SW 1271 (cell line): ENCODE measurements at regions not wholly inside any gene's neighbourhood (a gene's known extent, or its start where the extent isn't known, plus 50 kb on each side); places are given as distances from the start of the nearest gene placed in this dataset.
"Not testable (repeated sequence)": the region's sequence is repeated elsewhere in the genome, so short reads cannot be mapped to it uniquely, and the experiment has no call there.

Experiments used
- DNase-seq, 2 experiments: peaks; one replicate each; lab custom pipeline; 2025; lab: John Stamatoyannopoulos, UW

DNA sequence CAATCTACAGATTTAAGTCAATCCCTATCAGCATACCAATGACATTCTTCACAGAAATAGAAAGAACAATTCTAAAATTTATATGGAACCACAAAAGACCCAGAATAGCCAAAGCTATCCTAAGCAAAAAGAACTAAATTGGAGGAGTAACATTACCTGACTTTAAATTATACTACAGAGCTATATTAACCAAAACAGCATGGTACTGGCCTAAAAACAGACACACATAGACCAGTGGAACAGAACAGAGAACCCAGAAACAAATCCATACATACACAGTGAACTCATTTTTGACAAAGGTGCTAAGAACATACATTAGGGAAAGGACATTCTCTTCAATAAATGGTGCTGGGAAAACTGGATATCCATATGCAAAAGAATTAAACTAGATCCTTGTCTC lies 68.6 kb upstream of the HES1 start:
- not testable (repeated sequence) for DNase-seq

GRCh38 chr3:194067949-194068362 lies 68.0 kb upstream of the HES1 start:
- DNase-seq: no peak

DNA sequence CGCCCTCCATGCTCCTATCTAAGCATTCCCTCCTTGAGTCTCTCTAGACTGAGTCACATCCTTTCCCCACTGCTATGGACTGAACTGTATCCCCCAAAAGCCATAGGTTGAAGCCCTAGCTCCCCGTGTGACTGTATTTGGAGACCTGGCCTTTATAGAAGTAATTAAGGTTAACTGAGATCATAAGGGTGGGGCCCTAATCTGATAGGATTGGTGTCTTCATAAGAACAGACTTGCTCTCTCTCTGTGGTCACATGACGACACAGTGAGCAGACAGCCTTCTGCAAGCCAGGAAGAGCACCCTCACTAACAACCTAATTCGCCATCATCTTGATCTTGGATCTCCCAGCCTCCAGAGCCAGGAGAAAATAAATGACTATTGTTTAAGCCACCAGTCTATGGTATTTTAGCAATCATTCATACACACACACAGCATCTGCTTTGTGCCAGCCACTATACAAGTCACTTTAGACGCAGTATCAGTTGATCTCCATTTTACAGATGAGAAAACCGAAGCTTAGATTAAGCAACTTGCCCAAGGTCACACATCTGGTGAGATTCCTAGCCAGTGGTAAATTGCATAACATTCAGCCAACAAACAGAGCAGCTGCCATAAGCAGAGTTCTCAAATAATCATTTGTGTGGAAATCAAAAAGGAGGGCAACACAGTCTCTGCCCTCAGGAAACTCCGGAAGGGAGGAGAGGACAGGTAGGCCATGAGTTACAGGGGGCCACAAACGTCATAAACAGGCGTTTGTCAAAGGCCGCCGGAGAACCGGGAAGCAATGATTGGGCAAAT lies 66.3 kb upstream of the HES1 start:
- DNase-seq: no peak

DNA sequence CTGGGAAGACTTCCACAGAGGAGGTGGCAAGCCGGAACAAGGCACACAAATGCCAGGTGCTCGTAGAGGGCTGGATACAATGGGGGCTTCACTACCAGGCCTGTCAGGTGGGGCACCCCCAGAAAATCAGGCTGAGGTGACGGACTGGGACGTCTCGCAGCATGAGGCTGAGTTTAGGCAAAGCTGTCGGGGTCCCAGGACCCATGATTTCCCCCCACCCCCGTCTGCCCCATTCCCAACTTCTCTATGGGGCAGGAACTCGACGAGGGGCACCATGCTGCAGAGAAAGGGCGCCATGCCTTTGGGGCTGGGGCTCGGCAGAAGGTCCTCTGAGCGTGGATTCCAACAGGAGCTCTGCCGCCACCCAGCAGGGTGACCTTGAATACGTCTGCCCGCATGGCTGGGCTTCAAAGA lies 65.7 kb upstream of the HES1 start:
- no peak for DNase-seq

GRCh38 chr3:194070634-194071409 lies 65.1 kb upstream of the HES1 start:
- DNase-seq: peak; percentile 14 to 68

DNA sequence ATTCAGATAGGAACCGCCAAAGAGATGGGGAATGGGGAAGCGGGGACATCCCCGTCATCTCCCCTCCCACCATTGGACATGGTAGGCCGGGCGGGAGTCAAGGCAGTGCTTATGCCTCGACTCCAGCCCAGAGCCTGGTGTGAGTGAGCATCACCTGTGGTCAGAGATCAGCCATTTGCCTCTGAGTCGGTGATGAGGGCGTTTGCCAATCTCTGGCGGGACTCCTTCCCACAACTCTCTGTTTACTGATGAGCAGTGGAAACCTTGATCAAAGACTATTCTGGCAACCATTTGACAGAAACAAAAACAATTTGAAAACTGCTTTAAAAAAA lies 63.9 kb upstream of the HES1 start:
- no peak for DNase-seq

DNA sequence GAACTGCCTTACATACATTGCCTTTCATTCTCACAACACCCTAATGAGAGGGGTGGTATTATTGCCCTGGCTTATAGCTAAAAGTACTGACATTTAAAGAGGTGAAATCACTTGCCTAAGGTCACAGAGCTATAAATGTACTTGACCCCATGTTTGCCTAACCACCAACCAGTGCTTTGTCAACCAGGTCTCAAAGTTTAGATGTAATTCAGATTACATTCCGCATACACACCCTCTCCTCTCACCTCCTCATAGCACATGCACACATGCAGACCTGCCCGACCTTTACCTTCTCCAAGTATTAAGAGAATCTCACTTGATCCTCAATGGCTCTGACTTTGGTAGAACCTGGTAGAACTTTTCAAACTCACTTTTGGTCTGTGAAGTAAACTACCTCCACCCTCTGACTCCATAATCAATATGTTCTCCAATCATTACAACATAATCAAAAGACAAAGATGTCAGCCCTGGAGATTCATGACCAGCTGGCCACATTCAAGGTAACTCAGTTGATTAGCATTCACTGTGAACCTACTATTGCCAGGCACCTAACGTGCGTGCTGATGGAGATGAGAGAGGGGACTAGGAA lies 63.2 kb upstream of the HES1 start:
- no peak for DNase-seq

GRCh38 chr3:194073926-194074325 lies 62.0 kb upstream of the HES1 start:
- DNase-seq: no peak

DNA sequence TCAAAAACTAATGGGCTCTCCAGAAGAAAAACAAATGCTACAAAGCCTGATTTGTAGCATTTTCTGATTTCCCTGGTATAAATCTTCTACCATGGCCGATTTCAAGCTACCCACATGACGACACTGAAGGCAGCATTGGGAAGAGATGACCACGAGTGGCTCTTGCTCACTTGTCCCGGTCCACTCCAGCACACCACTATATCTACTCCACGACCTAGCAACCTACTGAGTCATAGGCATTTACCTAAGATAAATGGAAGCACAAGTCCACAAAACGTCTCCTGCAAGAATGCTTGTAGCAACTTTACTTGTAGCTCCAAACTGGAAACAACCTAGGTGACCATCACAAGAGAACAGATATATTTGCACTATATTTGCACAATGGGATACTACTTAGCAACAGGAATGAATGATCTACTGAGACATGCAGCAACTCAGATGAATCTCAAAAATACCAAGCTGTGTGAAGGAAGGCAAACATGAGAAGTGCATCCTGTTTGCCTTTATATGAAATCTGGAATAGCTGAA lies 60.8 kb upstream of the HES1 start:
- DNase-seq: no peak

DNA sequence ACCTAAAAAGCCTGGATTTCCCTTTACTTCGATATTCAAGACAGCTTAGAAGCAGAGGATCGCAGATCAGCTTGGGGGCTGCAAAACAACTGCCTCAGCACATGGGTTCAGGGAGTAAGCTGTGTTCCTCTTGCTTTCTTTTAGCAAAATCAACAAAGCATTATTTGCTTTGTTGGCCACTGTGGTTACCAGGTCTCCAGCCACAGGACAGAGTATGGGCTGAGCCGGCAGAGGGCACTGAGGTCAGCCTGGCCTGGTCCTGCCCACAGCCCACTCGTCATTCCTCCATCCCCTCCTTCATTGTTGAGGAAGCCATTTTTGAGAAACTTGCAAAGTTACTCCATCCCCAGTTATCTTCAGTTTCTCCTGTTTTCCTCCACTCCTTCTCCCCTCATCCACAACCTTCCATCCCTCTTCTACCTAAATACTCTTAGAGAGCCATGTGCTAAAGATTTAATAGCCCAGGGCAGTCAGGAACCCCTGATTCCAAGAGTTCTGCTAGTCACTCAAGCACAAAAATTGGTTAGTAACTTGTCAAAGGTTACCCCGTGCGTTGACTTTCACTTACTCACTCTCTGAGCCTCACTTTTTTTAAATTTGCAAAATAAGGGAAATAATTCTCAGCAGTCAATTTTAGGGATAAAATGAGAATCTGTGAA lies 60.0 kb upstream of the HES1 start:
- DNase-seq: no peak

DNA sequence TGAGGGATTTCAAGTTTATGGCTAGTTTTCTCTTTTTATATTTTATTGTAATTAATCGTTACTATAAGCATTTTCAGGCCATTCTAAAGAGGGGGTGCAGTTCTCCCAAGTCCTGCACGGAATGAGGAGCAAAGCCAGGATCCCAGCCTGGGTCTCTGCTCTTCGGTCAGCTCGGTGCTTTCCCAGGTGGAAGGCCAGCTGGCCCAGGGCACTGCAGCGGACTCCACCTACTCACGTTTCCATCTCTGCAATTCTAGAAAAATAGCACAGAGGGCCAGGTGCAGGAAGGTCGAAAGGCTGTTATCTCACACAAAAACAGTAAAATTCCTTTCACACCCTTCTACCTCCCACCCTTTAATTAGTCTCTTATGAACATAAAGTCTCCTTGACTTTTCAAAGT lies 59.5 kb upstream of the HES1 start:
- DNase-seq: no peak

GRCh38 chr3:194077602-194078001 lies 58.3 kb upstream of the HES1 start:
- DNase-seq: no peak

DNA sequence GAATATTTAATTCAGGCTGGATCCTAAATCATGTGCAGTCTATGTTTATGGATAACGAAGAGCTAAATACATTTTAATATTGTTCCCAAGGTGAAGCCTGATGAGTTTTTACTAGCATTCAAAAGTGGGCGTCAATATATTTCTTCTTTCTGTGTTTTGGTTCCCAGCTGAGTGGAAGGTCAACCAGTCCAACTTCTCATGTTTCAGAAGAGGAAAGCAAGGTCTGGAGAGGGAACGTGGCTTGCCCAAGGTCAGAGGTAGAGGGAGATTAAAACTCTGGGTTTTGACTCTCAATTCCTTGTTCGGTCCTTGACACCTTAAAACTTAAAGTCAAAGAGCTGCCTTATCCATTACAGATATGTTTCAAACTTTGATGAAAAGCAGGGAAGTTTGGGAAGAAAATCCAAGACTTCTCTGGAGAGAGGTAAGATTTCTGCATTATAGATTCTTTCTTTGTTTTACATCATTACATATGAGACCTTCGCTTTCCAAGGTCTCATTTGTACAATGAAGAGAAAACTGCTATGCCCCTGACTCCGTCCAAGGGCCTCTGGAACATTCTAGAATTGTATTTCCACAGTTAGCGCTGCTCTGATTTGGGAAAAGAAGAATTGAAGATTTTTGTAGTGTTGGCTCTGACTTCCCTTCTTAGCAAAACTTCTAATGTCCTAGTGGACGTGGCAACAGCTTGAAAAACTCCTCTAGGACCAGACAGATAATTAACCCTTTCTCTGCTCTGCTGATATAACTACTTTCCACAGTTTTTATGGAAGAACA lies 57.7 kb upstream of the HES1 start:
- no peak for DNase-seq

- no peak for DNase-seq
Observed at GRCh38 chr3:194079702-194080172, 56.2 kb upstream of the HES1 start.

GRCh38 chr3:194080436-194080835 lies 55.5 kb upstream of the HES1 start:
- DNase-seq: no peak

GRCh38 chr3:194080913-194081800 lies 54.8 kb upstream of the HES1 start:
- DNase-seq: no peak

GRCh38 chr3:194081826-194082225 lies 54.1 kb upstream of the HES1 start:
- DNase-seq: no peak

GRCh38 chr3:194082743-194083636 lies 53.0 kb upstream of the HES1 start:
- DNase-seq: no peak

DNA sequence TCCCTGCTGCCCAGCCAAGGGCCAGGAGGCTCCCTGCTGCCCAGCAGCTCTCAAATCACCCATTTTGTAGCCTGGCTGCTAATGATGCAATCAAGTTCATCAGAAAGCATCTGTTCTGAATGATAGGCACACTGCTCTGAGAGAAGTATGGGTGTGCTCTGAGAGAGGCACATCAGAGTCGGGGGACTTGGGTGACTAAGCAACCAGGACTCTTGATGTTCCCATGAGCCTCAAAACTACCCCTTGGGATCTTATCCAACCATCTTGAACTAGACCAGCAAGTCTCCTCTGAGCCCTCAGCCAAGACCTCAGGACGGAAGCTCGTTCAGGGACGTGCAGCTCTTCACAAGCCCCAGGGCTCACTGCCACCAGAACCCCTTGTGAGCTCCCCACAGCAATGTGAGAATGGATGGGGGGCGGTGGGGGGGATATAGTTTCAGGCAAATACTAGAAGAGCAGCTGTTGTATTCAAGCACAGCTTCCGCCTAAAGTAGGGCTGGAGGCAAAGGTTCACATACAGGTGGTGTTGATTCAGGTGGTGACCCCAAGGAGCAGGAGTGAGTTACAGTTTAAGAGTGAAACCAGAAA lies 52.2 kb upstream of the HES1 start:
- DNase-seq: no peak
